ENCODE measurements at regions not wholly inside any gene's neighbourhood (a gene's known extent, or its start where the extent isn't known, plus 50 kb on each side); places are given as distances from the start of the nearest gene placed in this dataset.

GRCh38 chr13:19060311-19061002 is 121.2 kb downstream of the TUBA3C start:
- Histone ChIP-seq H3K23ac (ENCODE audit: low read depth, low read length) (no peak overlapping the region), H3K27me3 (ENCODE audit: control insufficient read depth, insufficient read depth, low read length) (no peaks in the 10 kb centered on the region), H2AFZ (replicated peaks; ENCODE audit: low read length, poor library complexity) (no peak overlapping the region), H2BK5ac (ENCODE audit: low read depth, low read length, poor library complexity, severe bottlenecking) (no peak overlapping the region), H3K4me3 (ENCODE audit: insufficient read depth, low read depth, low read length) (no peak overlapping the region), H3K9me3 (ENCODE audit: control insufficient read depth, insufficient read depth, low read length) (peaks cover 61% of the 10 kb centered on the region), H3K9me1 (ENCODE audit: insufficient read depth, low read length) (no peaks in the 10 kb centered on the region), H3K79me1 (ENCODE audit: low read depth in 1 of 2, low read length in 2 of 2) (no peaks in the 10 kb centered on the region), H3K4ac (ENCODE audit: low read depth, low read length) (no peak overlapping the region), H3K36me3 (ENCODE audit: control insufficient read depth, insufficient read depth, low read length) (no peaks in the 10 kb centered on the region), H3K4me2 (ENCODE audit: low read depth, low read length) (no peak overlapping the region), H2BK15ac (ENCODE audit: low read depth, low read length) (no peak overlapping the region), H4K20me1 (ENCODE audit: insufficient read depth, low read length) (no peaks in the 10 kb centered on the region), H4K91ac (ENCODE audit: insufficient read depth, low read depth, low read length) (no peak overlapping the region), H3K27ac (ENCODE audit: insufficient read depth, low read length) (no peak overlapping the region), H2BK20ac (ENCODE audit: low read depth, low read length) (no peak overlapping the region), H3K14ac (replicated peaks; ENCODE audit: low read depth, low read length) (no peak overlapping the region), H4K8ac (ENCODE audit: low read depth in 2 of 2, low read length in 2 of 2) (no peak overlapping the region), H2BK120ac (ENCODE audit: low read depth, low read length) (no peak overlapping the region), H2AK5ac (ENCODE audit: low read depth, low read length) (no peak overlapping the region), H3K4me1 (ENCODE audit: control insufficient read depth, insufficient read depth, low read length) (no peaks in the 10 kb centered on the region), H2AK9ac (replicated peaks; ENCODE audit: low read depth, low read length, poor library complexity) (no peak overlapping the region), H3K18ac (ENCODE audit: low read depth, low read length) (no peak overlapping the region), H3K56ac (ENCODE audit: extremely low read depth, insufficient read depth, low read length) (no peak overlapping the region), H4K5ac (ENCODE audit: low read depth, low read length) (no peak overlapping the region), H3K9ac (ENCODE audit: low read depth, low read length) (no peak overlapping the region)
- TF ChIP-seq FOS (IDR thresholded peaks at IDR 0.05; ENCODE audit: low read depth, low read length) (no peak), MAFK (IDR thresholded peaks at IDR 0.05; ENCODE audit: low read depth, low read length) (no peak), RFX5 (IDR thresholded peaks at IDR 0.05; ENCODE audit: low read depth, low read length) (no peak), POLR2A (IDR thresholded peaks at IDR 0.05; ENCODE audit: low read depth, low read length) (no peak)
- dilution Hi-C loops (cut with HindIII; ENCODE audit: low sequenced_read_pairs, unreplicated experiment) = no loop called here
- no TSS peak for BruUV-seq (replicated peaks)
- in situ Hi-C loops (cut with MboI; ENCODE audit: low sequenced_read_pairs) = no loop called here
- ChIA-PET CTCF (no interaction called here), POLR2A (ENCODE audit: unreplicated experiment) (no interaction called here)
- no peak for DNase-seq
- 71% methylated on average over 1 of the region's 13 CpGs; no CpG with 5 or more reads in 1 of the 2 experiments for WGBS, 2 experiments (ENCODE audit: extremely low coverage in 2 of 2, insufficient read length in 1 of 2)
- no peak for ATAC-seq (ENCODE audit: low read depth)
- intact Hi-C loops (cut with micrococcal nuclease) = no loop called here
